ENCODE measurements at regions not wholly inside any gene's neighbourhood (a gene's known extent, or its start where the extent isn't known, plus 50 kb on each side); places are given as distances from the start of the nearest gene placed in this dataset.

GRCh38 chr11:116638463-116638862 lies 134.3 kb downstream of the BUD13 start:
- DNase-seq: no peak
- Histone ChIP-seq H3K27ac (no peak overlapping the region), H3K9me3 (peaks cover 0 to 5% (median 0%) of the 10 kb centered on the region in 4 donors), H3K36me3 (no peaks in the 10 kb centered on the region), H3K4me3 (no peak overlapping the region), H3K27me3 (no peaks in the 10 kb centered on the region), H3K4me1 (no peaks in the 10 kb centered on the region)
- TF ChIP-seq POLR2AphosphoS5 (IDR thresholded peaks at IDR 0.05) (no peak), POLR2A (IDR thresholded peaks at IDR 0.05) (no peak), CTCF (IDR thresholded peaks at IDR 0.05) (no peak), EP300 (IDR thresholded peaks at IDR 0.05) (no peak)
- intact Hi-C loops (cut with DNase I): no loop called here
- WGBS, 2 donors: 87% methylated on average over 6 of the region's 6 CpGs

GRCh38 chr11:116637766-116638165 lies 135.0 kb downstream of the BUD13 start:
- Histone ChIP-seq H3K27ac (no peak overlapping the region), H3K27me3 (no peaks in the 10 kb centered on the region), H3K36me3 (no peaks in the 10 kb centered on the region), H3K4me1 (no peaks in the 10 kb centered on the region), H3K4me3 (no peak overlapping the region), H3K9me3 (peaks cover 0 to 5% (median 0%) of the 10 kb centered on the region in 4 donors)
- no peak for DNase-seq
- 58 to 73% methylated on average over 4 of the region's 4 CpGs for WGBS, 2 donors
- intact Hi-C loops (cut with DNase I): no loop called here
- TF ChIP-seq CTCF (IDR thresholded peaks at IDR 0.05) (no peak), POLR2A (IDR thresholded peaks at IDR 0.05) (no peak), POLR2AphosphoS5 (IDR thresholded peaks at IDR 0.05) (no peak), EP300 (IDR thresholded peaks at IDR 0.05) (no peak)

- TF ChIP-seq EP300 (IDR thresholded peaks at IDR 0.05): no peak
- no peak for TF ChIP-seq POLR2AphosphoS5 (IDR thresholded peaks at IDR 0.05)
- no peak for TF ChIP-seq CTCF (IDR thresholded peaks at IDR 0.05)
- TF ChIP-seq POLR2A (IDR thresholded peaks at IDR 0.05): no peak
- Histone ChIP-seq H3K36me3 (no peaks in the 10 kb centered on the region), H3K27me3 (no peaks in the 10 kb centered on the region), H3K4me3 (no peak overlapping the region), H3K9me3 (peaks cover 0 to 5% (median 0%) of the 10 kb centered on the region in 4 donors), H3K4me1 (no peaks in the 10 kb centered on the region), H3K27ac (no peak overlapping the region)
- no peak for DNase-seq
- WGBS, 2 donors: 80 to 84% methylated on average over 15 of the region's 15 CpGs
- intact Hi-C loops (cut with DNase I): no loop called here
Measured at GRCh38 chr11:116636341-116636929, 136.4 kb downstream of the BUD13 start.

GRCh38 chr11:116631201-116631600 lies 141.6 kb downstream of the BUD13 start:
- Histone ChIP-seq H3K27me3 (no peaks in the 10 kb centered on the region), H3K9me3 (peaks cover 0 to 5% (median 0%) of the 10 kb centered on the region in 4 donors), H3K27ac (no peak overlapping the region), H3K36me3 (no peaks in the 10 kb centered on the region), H3K4me1 (no peaks in the 10 kb centered on the region), H3K4me3 (no peak overlapping the region)
- no peak for DNase-seq
- WGBS, 2 donors: 69 to 73% methylated on average over 3 of the region's 3 CpGs
- intact Hi-C loops (cut with DNase I): no loop called here
- TF ChIP-seq POLR2AphosphoS5 (IDR thresholded peaks at IDR 0.05) (no peak), CTCF (IDR thresholded peaks at IDR 0.05) (no peak), EP300 (IDR thresholded peaks at IDR 0.05) (no peak), POLR2A (IDR thresholded peaks at IDR 0.05) (no peak)

GRCh38 chr11:116618461-116618860 lies 154.3 kb downstream of the BUD13 start:
- H3K27ac ChIP-seq: no peak overlapping the region
- TF ChIP-seq EP300 (IDR thresholded peaks at IDR 0.05): no peak
- H3K27me3 ChIP-seq: no peaks in the 10 kb centered on the region
- H3K36me3 ChIP-seq: no peaks in the 10 kb centered on the region
- intact Hi-C loops (cut with DNase I): no loop called here
- no peak for DNase-seq
- WGBS, 2 donors: 82 to 84% methylated on average over 1 of the region's 1 CpG
- H3K4me3 ChIP-seq: no peak overlapping the region
- H3K4me1 ChIP-seq: no peaks in the 10 kb centered on the region
- H3K9me3 ChIP-seq: no peaks in the 10 kb centered on the region
